Naive thymus-derived CD8-positive, alpha-beta T cell (primary cell): ENCODE measurements at regions not wholly inside any gene's neighbourhood (a gene's known extent, or its start where the extent isn't known, plus 50 kb on each side); places are given as distances from the start of the nearest gene placed in this dataset.
A peak's percentile ranks its signal among the peaks of the same experiment; 100 is the strongest.

ENCODE experiments used
- ATAC-seq, 2 donors: fragments of 150-1000 bp; cut with Tn5 transposase in 1 of 2; sonication (Bioruptor Pico), chemical (Tn5 transposase) in 1 of 2; 1 replicate in 1 of 2; 2 replicates in 1 of 2; pipeline ENCODE4 v1.10.0; 2021; ENCODE audit warnings: mild to moderate bottlenecking in 2 of 2, moderate library complexity in 2 of 2
- POLR2A ChIA-PET: fragments of 350-600 bp; sonication (Branson Sonifier 250); formaldehyde crosslinking; loops from one replicate; lab custom pipeline; 2021; ENCODE audit warnings: antibody characterized with exemption; lab: Charles Lee
- DNase-seq, 10 donors: peaks; one replicate each; pipeline versions ENCODE4 v3.0.0 to v3.0.0-alpha.2; 2020 to 2022
- H3K27ac Mint-ChIP-seq, 10 donors: one replicate each; pipeline ENCODE4 v1.8.0; 2020 to 2022; ENCODE audit warnings: mild to moderate bottlenecking in 10 of 10, mixed read lengths in 10 of 10, moderate library complexity in 4 of 10, inconsistent platforms in 1 of 10
- H3K27me3 Mint-ChIP-seq, 5 donors: one replicate each; pipeline ENCODE4 v1.8.0; 2021 to 2022; ENCODE audit warnings: mixed read lengths in 5 of 5
- H3K36me3 Mint-ChIP-seq, 3 donors: one replicate each; pipeline ENCODE4 v1.8.0; 2020 to 2022; ENCODE audit warnings: mixed read lengths in 3 of 3, mild to moderate bottlenecking in 2 of 3, inconsistent platforms in 1 of 3
- H3K4me1 Mint-ChIP-seq, 4 donors: one replicate each; pipeline ENCODE4 v1.8.0; 2021 to 2022; ENCODE audit warnings: mixed read lengths in 4 of 4
- H3K4me3 Mint-ChIP-seq, 10 donors: one replicate each; pipeline ENCODE4 v1.8.0; 2020 to 2022; ENCODE audit warnings: mild to moderate bottlenecking in 10 of 10, mixed read lengths in 10 of 10, moderate library complexity in 6 of 10, inconsistent platforms in 1 of 10
- H3K9me3 Mint-ChIP-seq, 9 donors: one replicate each; pipeline ENCODE4 v1.8.0; 2020 to 2022; ENCODE audit warnings: mixed read lengths in 9 of 9, mild to moderate bottlenecking in 3 of 9, inconsistent platforms in 1 of 9, moderate library complexity in 1 of 9

GRCh38 chr15:47824147-47824546 is 106.8 kb downstream of the SEMA6D start:
- H3K27ac Mint-ChIP-seq: no peak overlapping the region
- DNase-seq: no peak
- ATAC-seq: no peak
- peaks cover 0 to 23% (median 19%) of the 10 kb centered on the region in 5 donors for H3K27me3 Mint-ChIP-seq
- POLR2A ChIA-PET: no interaction called here
- H3K9me3 Mint-ChIP-seq: peaks cover 0 to 9% (median 0%) of the 10 kb centered on the region in 9 donors
- H3K4me3 Mint-ChIP-seq: no peak overlapping the region
- H3K4me1 Mint-ChIP-seq: no peaks in the 10 kb centered on the region
- H3K36me3 Mint-ChIP-seq: no peaks in the 10 kb centered on the region

DNA sequence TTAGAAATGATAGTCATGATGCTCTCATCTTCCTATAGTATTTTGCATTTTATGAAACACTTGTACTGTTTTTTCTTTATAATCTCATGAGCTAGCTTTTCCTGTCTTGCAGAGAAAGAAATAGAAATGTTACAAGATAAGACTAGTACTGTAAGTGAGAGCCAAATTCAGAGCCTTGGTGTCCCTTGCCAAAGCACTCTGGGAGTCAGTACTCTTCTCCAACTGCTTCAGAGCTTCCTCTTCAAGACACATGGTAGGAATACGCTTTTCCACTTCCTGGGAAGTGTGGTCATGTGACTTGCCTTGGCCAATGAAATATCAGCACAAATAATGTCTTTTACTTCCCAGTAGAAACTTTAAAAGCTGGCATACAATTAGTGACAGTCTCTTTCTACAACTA is 112.4 kb downstream of the SEMA6D start:
- no peak overlapping the region for H3K4me3 Mint-ChIP-seq
- ATAC-seq (no peak), DNase-seq (no peak)
- no peak overlapping the region for H3K27ac Mint-ChIP-seq
- no peaks in the 10 kb centered on the region for H3K4me1 Mint-ChIP-seq
- peaks cover 0 to 9% (median 0%) of the 10 kb centered on the region in 9 donors for H3K9me3 Mint-ChIP-seq
- peaks cover 0 to 43% (median 13%) of the 10 kb centered on the region in 5 donors for H3K27me3 Mint-ChIP-seq
- POLR2A ChIA-PET: no interaction called here
- H3K36me3 Mint-ChIP-seq: no peaks in the 10 kb centered on the region

GRCh38 chr15:47834093-47834492 is 116.8 kb downstream of the SEMA6D start:
- Mint-ChIP-seq H3K9me3 (peaks cover 0 to 7% (median 0%) of the 10 kb centered on the region in 9 donors), H3K4me3 (no peak overlapping the region), H3K27me3 (peaks cover 0 to 20% (median 2%) of the 10 kb centered on the region in 5 donors), H3K27ac (no peak overlapping the region), H3K4me1 (no peaks in the 10 kb centered on the region), H3K36me3 (no peaks in the 10 kb centered on the region)
- DNase-seq: no peak
- ATAC-seq: no peak
- POLR2A ChIA-PET: no interaction called here

DNA sequence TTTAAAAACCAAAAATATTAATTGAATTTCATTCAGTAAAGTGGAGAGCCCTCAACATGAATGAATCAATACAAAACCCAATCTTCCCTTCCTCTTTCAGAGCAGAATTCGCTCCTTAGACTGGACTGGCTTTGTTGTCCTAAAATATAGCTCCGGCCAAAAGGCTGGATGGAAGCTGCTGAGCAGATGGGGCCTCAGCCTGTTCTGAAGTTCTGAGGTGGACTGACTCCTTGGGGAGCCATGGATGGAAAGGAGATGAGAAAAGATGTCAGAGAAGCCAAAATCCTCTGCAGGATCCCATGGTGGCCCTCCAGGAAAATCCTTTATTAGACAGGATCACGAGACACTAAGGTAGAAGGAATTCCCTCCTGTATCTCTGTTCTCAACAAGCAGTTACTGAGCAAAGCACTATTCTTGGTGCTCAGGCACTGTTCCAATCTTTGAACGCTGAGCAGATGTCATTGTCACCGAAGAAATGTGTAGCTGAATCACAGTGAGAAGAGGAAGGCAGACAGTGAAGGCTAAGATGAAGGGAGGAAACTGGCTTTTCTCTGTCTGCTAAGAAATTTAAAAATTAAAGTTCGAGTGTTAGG is 122.0 kb downstream of the SEMA6D start:
- POLR2A ChIA-PET: no interaction called here
- Mint-ChIP-seq H3K4me1 (no peaks in the 10 kb centered on the region), H3K4me3 (no peak overlapping the region), H3K27me3 (peaks cover 0 to 8% (median 6%) of the 10 kb centered on the region in 5 donors), H3K9me3 (peaks cover 0 to 3% (median 0%) of the 10 kb centered on the region in 9 donors), H3K36me3 (no peaks in the 10 kb centered on the region), H3K27ac (no peak overlapping the region)
- ATAC-seq (no peak), DNase-seq (no peak)

GRCh38 chr15:47843124-47843663 is 125.9 kb downstream of the SEMA6D start:
- Mint-ChIP-seq H3K4me3 (no peak overlapping the region), H3K27ac (no peak overlapping the region), H3K4me1 (no peaks in the 10 kb centered on the region), H3K27me3 (peaks cover 2 to 20% (median 7%) of the 10 kb centered on the region in 5 donors), H3K9me3 (peaks cover 0 to 2% (median 0%) of the 10 kb centered on the region in 9 donors), H3K36me3 (no peaks in the 10 kb centered on the region)
- POLR2A ChIA-PET: no interaction called here
- DNase-seq (no peak), ATAC-seq (no peak)

GRCh38 chr15:47844437-47844836 is 127.1 kb downstream of the SEMA6D start:
- ATAC-seq (no peak), DNase-seq (no peak)
- Mint-ChIP-seq H3K27ac (peak overlapping the region in 1 of 10 donors; percentile 19), H3K9me3 (peaks cover 0 to 2% (median 0%) of the 10 kb centered on the region in 9 donors), H3K36me3 (no peaks in the 10 kb centered on the region), H3K4me3 (no peak overlapping the region), H3K27me3 (peaks cover 2 to 20% (median 7%) of the 10 kb centered on the region in 5 donors), H3K4me1 (no peaks in the 10 kb centered on the region)
- POLR2A ChIA-PET: no interaction called here

DNA sequence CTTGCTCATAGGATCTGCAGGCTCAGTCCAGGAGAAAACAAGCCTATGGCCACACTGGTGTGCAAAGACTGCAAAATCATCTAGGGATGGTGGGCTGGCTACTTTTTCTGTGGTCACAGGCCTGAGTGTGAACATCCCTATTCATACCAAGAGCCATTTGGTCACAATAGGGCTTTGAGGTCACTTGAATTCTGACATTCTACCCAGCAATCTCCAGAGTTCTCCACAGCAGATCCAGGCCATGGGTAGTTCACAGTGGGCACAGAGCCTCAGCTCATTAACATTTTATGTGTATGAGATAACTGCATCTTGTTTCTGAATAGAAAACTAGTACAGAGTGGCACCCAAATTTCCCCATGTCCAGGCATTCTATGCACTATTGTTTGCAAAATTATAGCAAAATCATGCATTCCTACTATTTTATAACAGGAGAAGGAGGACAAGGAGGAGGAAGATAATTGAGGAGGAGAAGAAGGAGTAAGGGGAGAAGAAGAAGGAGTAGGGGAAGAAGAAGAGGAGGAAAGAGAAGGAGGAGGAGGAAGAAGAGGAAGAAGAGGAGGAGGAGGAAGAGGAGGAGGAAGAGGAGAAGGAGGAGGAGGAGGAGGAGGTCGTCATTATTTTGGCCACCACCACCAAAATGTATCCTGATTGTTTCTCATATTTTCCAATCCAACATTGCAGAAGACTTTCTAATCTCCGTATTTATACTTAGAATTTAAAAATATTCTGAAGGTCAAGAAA is 129.0 kb downstream of the SEMA6D start:
- Mint-ChIP-seq H3K27me3 (peaks cover 2 to 20% (median 7%) of the 10 kb centered on the region in 5 donors), H3K4me3 (no peak overlapping the region), H3K36me3 (no peaks in the 10 kb centered on the region), H3K9me3 (peaks cover 0 to 9% (median 0%) of the 10 kb centered on the region in 9 donors), H3K27ac (no peak overlapping the region), H3K4me1 (no peaks in the 10 kb centered on the region)
- DNase-seq: no peak
- no peak for ATAC-seq
- POLR2A ChIA-PET: no interaction called here

DNA sequence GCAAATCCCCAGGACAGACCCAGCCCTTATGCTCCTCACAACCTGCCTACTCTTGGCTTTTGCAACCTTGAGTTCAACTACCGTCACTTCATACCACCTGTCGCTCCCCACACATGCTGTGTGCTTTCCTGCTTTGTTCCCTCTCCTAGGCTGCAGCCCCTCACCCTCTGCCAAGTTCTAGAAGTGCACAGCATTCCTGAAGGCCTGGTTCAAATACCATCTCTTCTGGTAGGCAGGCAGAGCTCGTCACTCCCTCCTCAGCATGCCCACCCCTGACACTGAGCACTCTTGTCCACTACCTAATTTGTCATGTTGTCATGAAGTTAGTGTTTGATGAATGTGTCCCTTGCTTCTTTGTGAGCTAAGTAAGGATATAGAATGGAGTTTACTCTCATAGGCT is 129.6 kb downstream of the SEMA6D start:
- DNase-seq (no peak), ATAC-seq (no peak)
- Mint-ChIP-seq H3K36me3 (no peaks in the 10 kb centered on the region), H3K27ac (no peak overlapping the region), H3K4me1 (no peaks in the 10 kb centered on the region), H3K9me3 (peaks cover 0 to 9% (median 0%) of the 10 kb centered on the region in 9 donors), H3K4me3 (no peak overlapping the region), H3K27me3 (peaks cover 2 to 20% (median 7%) of the 10 kb centered on the region in 5 donors)
- POLR2A ChIA-PET: no interaction called here

GRCh38 chr15:47856071-47856470 is 138.8 kb downstream of the SEMA6D start:
- H3K4me3 Mint-ChIP-seq: no peak overlapping the region

DNA sequence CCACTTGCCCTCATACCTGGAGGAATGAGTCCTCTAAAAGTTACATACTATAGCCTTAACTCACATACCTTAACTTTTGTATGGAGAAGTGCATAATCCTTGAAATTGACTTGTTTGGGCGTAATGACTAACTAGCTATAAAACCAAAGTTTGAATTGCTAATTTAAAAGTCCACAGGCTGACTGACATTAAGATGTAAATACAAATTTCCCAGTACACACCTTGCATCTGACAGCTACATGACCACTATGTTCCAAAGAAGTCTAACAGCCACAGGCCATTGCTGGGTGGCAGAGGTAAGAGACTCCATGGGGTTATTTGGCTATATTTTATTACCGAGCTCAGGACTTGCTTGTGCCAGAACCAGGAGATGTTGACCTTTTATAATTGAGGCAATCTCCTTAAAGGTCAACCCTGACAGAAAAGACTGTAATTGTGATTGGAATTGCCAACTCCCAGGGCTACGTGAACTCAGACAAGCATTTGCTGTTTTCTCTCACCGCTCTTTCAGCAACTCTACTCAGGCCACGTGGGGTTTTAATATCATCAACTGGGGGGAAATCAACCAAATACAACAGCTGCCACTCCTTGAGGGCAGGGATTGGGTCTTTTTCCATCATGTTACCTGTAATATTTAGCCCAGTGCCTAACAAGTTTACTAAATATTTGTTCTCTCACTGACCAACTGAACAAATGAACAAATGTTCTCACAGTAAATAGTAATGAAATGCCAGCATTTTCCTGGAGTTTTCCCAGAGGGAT is 139.9 kb downstream of the SEMA6D start:
- DNase-seq (no peak), ATAC-seq (no peak)
- Mint-ChIP-seq H3K36me3 (no peaks in the 10 kb centered on the region), H3K4me1 (no peaks in the 10 kb centered on the region), H3K27ac (no peak overlapping the region), H3K9me3 (peaks cover 0 to 3% (median 0%) of the 10 kb centered on the region in 9 donors), H3K27me3 (peaks cover 0 to 4% (median 0%) of the 10 kb centered on the region in 5 donors), H3K4me3 (no peak overlapping the region)
- POLR2A ChIA-PET: no interaction called here

More at GRCh38 chr15:47856071-47856470, 138.8 kb downstream of the SEMA6D start:
- peaks cover 0 to 4% (median 0%) of the 10 kb centered on the region in 5 donors for H3K27me3 Mint-ChIP-seq
- peaks cover 0 to 5% (median 0%) of the 10 kb centered on the region in 9 donors for H3K9me3 Mint-ChIP-seq
- DNase-seq (no peak), ATAC-seq (no peak)
- POLR2A ChIA-PET: no interaction called here
- no peaks in the 10 kb centered on the region for H3K4me1 Mint-ChIP-seq
- no peak overlapping the region for H3K27ac Mint-ChIP-seq
- no peaks in the 10 kb centered on the region for H3K36me3 Mint-ChIP-seq

GRCh38 chr15:47857776-47858167 is 140.5 kb downstream of the SEMA6D start:
- DNase-seq (no peak), ATAC-seq (no peak)
- POLR2A ChIA-PET: no interaction called here
- peaks cover 0 to 3% (median 0%) of the 10 kb centered on the region in 9 donors for H3K9me3 Mint-ChIP-seq
- peaks cover 0 to 4% (median 0%) of the 10 kb centered on the region in 5 donors for H3K27me3 Mint-ChIP-seq
- H3K27ac Mint-ChIP-seq: no peak overlapping the region
- no peaks in the 10 kb centered on the region for H3K4me1 Mint-ChIP-seq
- H3K4me3 Mint-ChIP-seq: no peak overlapping the region
- no peaks in the 10 kb centered on the region for H3K36me3 Mint-ChIP-seq

DNA sequence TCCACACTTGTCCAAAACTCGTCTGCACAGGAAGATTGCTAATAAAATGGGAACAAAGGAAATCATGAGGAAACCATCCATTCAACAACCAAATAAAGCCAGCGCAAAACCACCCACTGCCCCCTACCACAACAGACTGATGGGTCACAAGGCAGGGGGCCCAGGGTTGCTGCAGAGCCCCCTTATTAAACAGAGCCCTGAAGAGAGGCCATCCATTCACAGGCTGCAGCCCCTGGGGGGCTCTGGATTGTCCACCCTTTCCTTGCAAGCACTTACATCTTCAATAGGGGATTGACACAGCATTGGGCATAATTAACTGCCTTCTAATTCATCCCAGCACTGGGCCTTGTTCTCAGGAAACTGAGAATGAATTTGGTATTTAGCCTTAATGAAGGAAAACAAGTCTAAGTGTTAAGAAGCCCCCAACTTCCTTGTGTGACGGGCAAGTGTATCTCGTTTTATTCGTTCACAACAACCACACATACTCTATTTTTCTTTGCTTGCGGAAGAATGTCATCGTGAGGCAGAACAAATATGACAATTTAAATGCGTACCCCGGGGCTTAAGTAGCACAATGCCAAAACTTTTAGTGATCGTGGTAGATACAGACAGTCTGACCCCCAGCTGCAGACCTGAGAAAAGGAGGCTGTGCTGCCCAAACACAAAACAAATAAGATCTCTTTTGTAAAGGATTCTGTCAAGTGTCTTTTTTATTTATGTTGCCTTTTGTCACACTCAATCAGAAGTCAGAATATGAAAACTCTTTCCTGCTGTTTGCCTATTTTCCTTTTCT is 144.0 kb downstream of the SEMA6D start:
- POLR2A ChIA-PET: no interaction called here
- H3K4me1 Mint-ChIP-seq: peaks cover 0 to 2% (median 0%) of the 10 kb centered on the region in 4 donors
- no peak for DNase-seq
- H3K36me3 Mint-ChIP-seq: no peaks in the 10 kb centered on the region
- H3K4me3 Mint-ChIP-seq: no peak overlapping the region
- H3K27ac Mint-ChIP-seq: no peak overlapping the region
- peaks cover 0 to 6% (median 0%) of the 10 kb centered on the region in 5 donors for H3K27me3 Mint-ChIP-seq
- peaks cover 0 to 7% (median 0%) of the 10 kb centered on the region in 9 donors for H3K9me3 Mint-ChIP-seq
- no peak for ATAC-seq
